Caco-2 (cell line): ENCODE measurements at regions not wholly inside any gene's neighbourhood (a gene's known extent, or its start where the extent isn't known, plus 50 kb on each side); places are given as distances from the start of the nearest gene placed in this dataset.

Experiments
- BruUV-seq: library from RNA; stranded (reverse); fragments of 400-500 nt; replicated peaks from 2 replicates; lab custom pipeline; 2021; lab: Mats Ljungman, UMichigan
- CTCF ChIA-PET: fragments of 300-600 bp; sonication (Branson Sonifier 250); formaldehyde crosslinking; loops from one replicate; lab custom pipeline; 2022; ENCODE audit warnings: antibody characterized with exemption; lab: Charles Lee
- POLR2A ChIA-PET: fragments of 300-600 bp; sonication (Branson Sonifier 250); formaldehyde crosslinking; loops from one replicate; lab custom pipeline; 2022; ENCODE audit warnings: antibody characterized with exemption; lab: Charles Lee
- DNase-seq, 2 experiments: peaks; one replicate each; pipeline versions ENCODE4 v3.0.0 to v3.0.0-alpha.2; 2020 to 2022
- H3K27me3 ChIP-seq: replicated peaks from 2 replicates; pipeline ENCODE4 v1.6.0; 2011; ENCODE audit warnings: low read length; ENCODE audit not compliant: control insufficient read depth, insufficient read depth
- H3K36me3 ChIP-seq: 2 replicates; pipeline ENCODE4 v1.5.1; 2011; ENCODE audit warnings: low read length; ENCODE audit not compliant: control insufficient read depth, insufficient read depth
- H3K4me1 ChIP-seq: fragments of 250-450 bp; sonication (Bioruptor Pico); 2 replicates; pipeline ENCODE4 v1.5.1; 2020; ENCODE audit warnings: mild to moderate bottlenecking
- H3K4me3 ChIP-seq: 2 replicates; pipeline ENCODE4 v1.5.1; 2011; ENCODE audit warnings: low read depth, mild to moderate bottlenecking, control low read depth, low read length
- H3K9me3 ChIP-seq: fragments of 250-450 bp; sonication (Bioruptor Pico); 2 replicates; pipeline ENCODE4 v1.5.1; 2020; ENCODE audit warnings: mild to moderate bottlenecking, moderate library complexity
- H3K27ac Mint-ChIP-seq: one replicate; pipeline ENCODE4 v1.8.0; 2022; ENCODE audit warnings: mixed read lengths; ENCODE audit not compliant: unreplicated experiment
- H3K27me3 Mint-ChIP-seq: one replicate; pipeline ENCODE4 v1.8.0; 2022; ENCODE audit warnings: mixed read lengths; ENCODE audit not compliant: insufficient read depth, unreplicated experiment
- H3K36me3 Mint-ChIP-seq: one replicate; pipeline ENCODE4 v1.8.0; 2022; ENCODE audit warnings: mild to moderate bottlenecking, mixed read lengths; ENCODE audit not compliant: insufficient read depth, unreplicated experiment
- H3K4me1 Mint-ChIP-seq: one replicate; pipeline ENCODE4 v1.8.0; 2022; ENCODE audit warnings: low read depth, mixed read lengths; ENCODE audit not compliant: unreplicated experiment
- H3K4me3 Mint-ChIP-seq: one replicate; pipeline ENCODE4 v1.8.0; 2022; ENCODE audit warnings: mild to moderate bottlenecking, moderate library complexity, mixed read lengths; ENCODE audit not compliant: unreplicated experiment
- H3K9me3 Mint-ChIP-seq: one replicate; pipeline ENCODE4 v1.8.0; 2022; ENCODE audit warnings: mixed read lengths; ENCODE audit not compliant: unreplicated experiment
- intact Hi-C: fragments of 100-400 bp; cut with micrococcal nuclease; formaldehyde crosslinking; loops from one replicate; pipeline ENCODE4 v1.10.0; 2022; ENCODE audit not compliant: unreplicated experiment
- TF ChIP-seq, protein P1 (sequence below), 2 experiments: fragments of 200-600 bp in 1 of 2; IDR thresholded peaks; 1 replicate in 1 of 2; 2 replicates in 1 of 2; pipeline versions ENCODE4 v1.5.1 to v1.8.0; 2011 to 2022; ENCODE audit warnings: antibody characterized with exemption in 1 of 2, control low read depth in 1 of 2, inconsistent platforms in 1 of 2, low read depth in 1 of 2, low read length in 1 of 2, mild to moderate bottlenecking in 1 of 2, moderate library complexity in 1 of 2; ENCODE audit not compliant: insufficient read depth in 1 of 2, severe bottlenecking in 1 of 2, unreplicated experiment in 1 of 2

DNA sequence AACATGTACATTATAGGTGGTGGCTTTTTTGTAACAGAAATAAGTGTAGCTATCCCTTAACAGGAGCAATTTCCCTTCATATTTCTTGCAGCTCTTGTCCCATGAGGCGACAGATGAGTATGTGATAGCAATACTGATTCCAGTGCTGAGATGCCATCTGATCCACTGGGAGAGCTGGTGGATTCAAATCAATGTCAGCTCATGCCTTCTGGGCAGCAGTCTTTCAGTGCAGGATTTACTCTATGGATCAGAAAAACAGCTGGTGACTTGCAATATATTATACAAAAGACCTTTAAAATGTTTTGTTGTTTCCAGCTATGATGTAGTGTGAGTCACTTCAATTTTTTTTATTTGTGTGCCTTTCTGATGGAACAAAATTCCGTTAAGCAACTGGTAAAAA is 259.9 kb upstream of the SASH1 start:
- POLR2A ChIA-PET = no interaction called here
- Mint-ChIP-seq H3K4me1 (no peaks in the 10 kb centered on the region), H3K9me3 (peaks cover 6% of the 10 kb centered on the region), H3K36me3 (no peaks in the 10 kb centered on the region), H3K27me3 (no peaks in the 10 kb centered on the region), H3K4me3 (no peak overlapping the region), H3K27ac (no peak overlapping the region)
- intact Hi-C loops = no loop called here
- H3K4me3 ChIP-seq = no peak overlapping the region
- TF ChIP-seq, protein P1, sequence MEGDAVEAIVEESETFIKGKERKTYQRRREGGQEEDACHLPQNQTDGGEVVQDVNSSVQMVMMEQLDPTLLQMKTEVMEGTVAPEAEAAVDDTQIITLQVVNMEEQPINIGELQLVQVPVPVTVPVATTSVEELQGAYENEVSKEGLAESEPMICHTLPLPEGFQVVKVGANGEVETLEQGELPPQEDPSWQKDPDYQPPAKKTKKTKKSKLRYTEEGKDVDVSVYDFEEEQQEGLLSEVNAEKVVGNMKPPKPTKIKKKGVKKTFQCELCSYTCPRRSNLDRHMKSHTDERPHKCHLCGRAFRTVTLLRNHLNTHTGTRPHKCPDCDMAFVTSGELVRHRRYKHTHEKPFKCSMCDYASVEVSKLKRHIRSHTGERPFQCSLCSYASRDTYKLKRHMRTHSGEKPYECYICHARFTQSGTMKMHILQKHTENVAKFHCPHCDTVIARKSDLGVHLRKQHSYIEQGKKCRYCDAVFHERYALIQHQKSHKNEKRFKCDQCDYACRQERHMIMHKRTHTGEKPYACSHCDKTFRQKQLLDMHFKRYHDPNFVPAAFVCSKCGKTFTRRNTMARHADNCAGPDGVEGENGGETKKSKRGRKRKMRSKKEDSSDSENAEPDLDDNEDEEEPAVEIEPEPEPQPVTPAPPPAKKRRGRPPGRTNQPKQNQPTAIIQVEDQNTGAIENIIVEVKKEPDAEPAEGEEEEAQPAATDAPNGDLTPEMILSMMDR (IDR thresholded peaks at IDR 0.05; ENCODE audit: insufficient read depth in 1 of 2, low read depth in 1 of 2, low read length in 1 of 2, severe bottlenecking in 1 of 2, unreplicated experiment in 1 of 2) = no peak
- DNase-seq = no peak
- no peaks in the 10 kb centered on the region for H3K27me3 ChIP-seq
- CTCF ChIA-PET = interaction anchor here (0.5 kb wide), 1 partner anchor 476 kb away, joined by 3 read pairs; no protein-coding TSS in a partner anchor
- no peaks in the 10 kb centered on the region for H3K4me1 ChIP-seq
- no peaks in the 10 kb centered on the region for H3K9me3 ChIP-seq
- H3K36me3 ChIP-seq = no peaks in the 10 kb centered on the region
- BruUV-seq = no TSS peak

DNA sequence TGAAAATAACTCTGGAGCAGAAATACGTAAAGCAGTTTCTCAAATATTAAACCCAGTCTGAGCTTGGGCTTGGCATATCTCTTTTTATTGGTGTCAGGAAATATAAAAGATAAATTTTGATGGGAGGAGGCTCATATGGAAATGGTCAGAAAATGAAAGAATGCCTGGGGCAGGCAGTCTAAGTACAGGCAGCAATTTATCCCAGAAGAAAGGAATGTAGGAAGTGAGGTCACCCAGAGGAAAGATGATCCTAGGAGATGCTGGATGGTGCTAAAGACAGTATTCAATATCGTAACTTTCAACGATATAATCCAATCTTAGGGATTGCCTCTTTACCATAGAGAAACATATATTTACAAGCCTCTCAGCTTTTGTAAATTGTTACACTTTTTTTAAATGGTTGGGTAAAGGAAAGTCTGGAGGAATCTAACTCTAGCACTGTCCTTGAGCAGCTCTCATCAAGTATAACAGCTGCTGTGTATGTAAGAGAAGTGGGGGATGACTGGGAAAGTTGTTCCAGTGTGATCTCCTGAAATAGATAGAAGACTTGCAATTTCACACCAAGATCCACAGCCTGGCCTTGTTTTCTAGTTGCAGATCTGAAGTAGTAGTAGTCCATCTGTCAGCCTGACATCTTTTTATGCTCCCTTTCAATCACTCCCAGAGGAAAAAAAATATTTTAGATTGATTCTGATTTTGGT is 256.9 kb upstream of the SASH1 start:
- Histone ChIP-seq H3K9me3 (no peaks in the 10 kb centered on the region), H3K27me3 (no peaks in the 10 kb centered on the region; the same call in 1 of the 2 replicates), H3K4me1 (no peaks in the 10 kb centered on the region), H3K36me3 (no peaks in the 10 kb centered on the region), H3K4me3 (no peak overlapping the region)
- Mint-ChIP-seq H3K4me3 (no peak overlapping the region), H3K27ac (no peak overlapping the region), H3K4me1 (no peaks in the 10 kb centered on the region), H3K36me3 (no peaks in the 10 kb centered on the region), H3K9me3 (peaks cover 18% of the 10 kb centered on the region), H3K27me3 (no peaks in the 10 kb centered on the region)
- CTCF ChIA-PET = no interaction called here
- intact Hi-C loops = no loop called here
- no peak for DNase-seq
- TF ChIP-seq, protein P1 (IDR thresholded peaks at IDR 0.05; ENCODE audit: insufficient read depth in 1 of 2, low read depth in 1 of 2, low read length in 1 of 2, severe bottlenecking in 1 of 2, unreplicated experiment in 1 of 2) = no peak
- no TSS peak for BruUV-seq
- POLR2A ChIA-PET = no interaction called here

DNA sequence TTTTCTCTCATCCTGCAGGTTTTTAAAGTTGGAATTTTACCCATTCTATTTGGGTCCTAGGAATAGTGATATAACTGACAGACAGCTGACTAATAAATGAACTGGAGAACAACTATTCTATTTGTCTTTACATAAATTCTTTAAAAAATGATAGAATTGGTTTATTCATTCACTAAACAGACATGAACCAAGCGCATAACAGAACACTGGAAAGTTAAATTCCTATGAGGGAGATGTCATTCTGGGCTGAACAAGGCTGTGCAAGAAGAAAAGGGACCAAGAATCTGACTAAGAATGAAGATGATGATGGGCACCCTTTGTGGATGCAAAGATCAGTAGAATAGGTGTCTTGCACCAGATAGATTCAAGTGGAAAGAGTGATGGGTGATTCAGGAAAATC is 256.3 kb upstream of the SASH1 start:
- POLR2A ChIA-PET = no interaction called here
- DNase-seq = no peak
- H3K4me1 Mint-ChIP-seq = no peaks in the 10 kb centered on the region
- no peaks in the 10 kb centered on the region for H3K27me3 Mint-ChIP-seq
- no TSS peak for BruUV-seq
- peaks cover 24% of the 10 kb centered on the region for H3K9me3 Mint-ChIP-seq
- intact Hi-C loops = no loop called here
- H3K27ac Mint-ChIP-seq = no peak overlapping the region
- H3K36me3 Mint-ChIP-seq = no peaks in the 10 kb centered on the region
- H3K4me3 Mint-ChIP-seq = no peak overlapping the region
- Histone ChIP-seq H3K4me3 (no peak overlapping the region), H3K9me3 (peaks cover 1% of the 10 kb centered on the region; the same call in 1 of the 2 replicates), H3K36me3 (no peaks in the 10 kb centered on the region), H3K27me3 (no peaks in the 10 kb centered on the region; the same call in 1 of the 2 replicates), H3K4me1 (no peaks in the 10 kb centered on the region)
- TF ChIP-seq, protein P1 (IDR thresholded peaks at IDR 0.05; ENCODE audit: insufficient read depth in 1 of 2, low read depth in 1 of 2, low read length in 1 of 2, severe bottlenecking in 1 of 2, unreplicated experiment in 1 of 2) = no peak
- CTCF ChIA-PET = no interaction called here
